Smooth muscle cell (in vitro differentiated cells): ENCODE measurements at regions not wholly inside any gene's neighbourhood (a gene's known extent, or its start where the extent isn't known, plus 50 kb on each side); places are given as distances from the start of the nearest gene placed in this dataset.

ENCODE experiments used
- DNase-seq: peaks from one replicate; lab custom pipeline; 2025; ENCODE audit not compliant: unreplicated experiment; lab: John Stamatoyannopoulos, UW
- H2AFZ ChIP-seq: fragments of 200-600 bp; sonication (generic); 2 replicates; pipeline ENCODE4 v1.6.0; 2016; ENCODE audit warnings: antibody characterized with exemption, low read depth, mild to moderate bottlenecking
- H3F3A ChIP-seq: fragments of 200-600 bp; sonication (generic); 2 replicates; pipeline ENCODE4 v1.6.0; 2017; ENCODE audit warnings: antibody characterized with exemption, low read depth
- H3K27ac ChIP-seq: fragments of 200-600 bp; sonication (generic); 2 replicates; pipeline ENCODE4 v1.5.1; 2016; ENCODE audit warnings: low read depth, mild to moderate bottlenecking
- H3K27me3 ChIP-seq: fragments of 200-600 bp; sonication (generic); 2 replicates; pipeline ENCODE4 v1.6.1; 2016; ENCODE audit warnings: low read depth, mild to moderate bottlenecking
- H3K36me3 ChIP-seq: fragments of 200-600 bp; sonication (generic); 2 replicates; pipeline ENCODE4 v1.5.1; 2016; ENCODE audit warnings: low read depth
- H3K4me1 ChIP-seq: fragments of 200-600 bp; sonication (generic); 2 replicates; pipeline ENCODE4 v1.5.1; 2016; ENCODE audit warnings: low read depth
- H3K4me2 ChIP-seq: fragments of 200-600 bp; sonication (generic); 2 replicates; pipeline ENCODE4 v1.6.0; 2016; ENCODE audit warnings: mild to moderate bottlenecking
- H3K4me3 ChIP-seq: fragments of 200-600 bp; sonication (generic); 2 replicates; pipeline ENCODE4 v1.5.1; 2016; ENCODE audit warnings: mild to moderate bottlenecking
- H3K79me2 ChIP-seq: fragments of 200-600 bp; sonication (generic); 2 replicates; pipeline ENCODE4 v1.6.0; 2016; ENCODE audit warnings: low read depth, mild to moderate bottlenecking
- H3K9ac ChIP-seq: fragments of 200-600 bp; sonication (generic); 2 replicates; pipeline ENCODE4 v1.6.0; 2016; ENCODE audit warnings: low read depth
- H3K9me3 ChIP-seq: fragments of 200-600 bp; sonication (generic); replicated peaks from 2 replicates; pipeline ENCODE4 v1.5.1; 2016; ENCODE audit warnings: low read depth
- H4K20me1 ChIP-seq: fragments of 200-600 bp; sonication (generic); 2 replicates; pipeline ENCODE4 v1.6.0; 2016; ENCODE audit warnings: low read depth
- WGBS: methylation state at CpG from one replicate; pipeline ENCODE4 v1.1.7; 2016; ENCODE audit warnings: low lambda C conversion rate; 5-methylcytosine and 5-hydroxymethylcytosine counted together
- TF ChIP-seq, protein P1 (sequence below): fragments of 200-600 bp; sonication (generic); IDR thresholded peaks from 2 replicates; pipeline ENCODE4 v1.5.1; 2017; ENCODE audit warnings: borderline replicate concordance, mild to moderate bottlenecking, antibody characterized with exemption; ENCODE audit not compliant: insufficient read depth, poor library complexity, severe bottlenecking

DNA sequence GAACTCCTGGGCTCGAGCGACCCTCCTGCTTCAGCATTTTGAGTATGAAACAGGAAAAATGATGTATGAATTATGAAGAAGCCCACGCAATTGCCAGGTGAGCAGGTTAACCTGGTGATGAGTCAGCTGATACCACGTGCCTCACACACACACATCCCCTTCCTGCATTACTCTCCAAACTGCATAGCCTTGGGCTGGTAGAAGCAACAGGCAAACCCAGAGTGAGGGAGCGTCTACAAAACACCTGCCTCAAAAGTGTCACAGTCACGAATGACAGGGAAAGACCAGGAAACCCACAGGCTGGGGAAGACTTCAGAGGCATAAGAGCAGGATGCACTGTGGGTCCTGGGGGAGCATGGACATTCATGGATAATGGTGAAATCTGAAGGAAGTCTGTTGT is 192.8 kb upstream of the IRS2 start:
- no peak overlapping the region for H3K9ac ChIP-seq
- no peak for DNase-seq
- no peaks in the 10 kb centered on the region for H3K27me3 ChIP-seq
- no peak overlapping the region for H3K4me3 ChIP-seq
- no peaks in the 10 kb centered on the region for H3F3A ChIP-seq
- WGBS: 74% methylated on average over 6 of the region's 6 CpGs
- TF ChIP-seq, protein P1, sequence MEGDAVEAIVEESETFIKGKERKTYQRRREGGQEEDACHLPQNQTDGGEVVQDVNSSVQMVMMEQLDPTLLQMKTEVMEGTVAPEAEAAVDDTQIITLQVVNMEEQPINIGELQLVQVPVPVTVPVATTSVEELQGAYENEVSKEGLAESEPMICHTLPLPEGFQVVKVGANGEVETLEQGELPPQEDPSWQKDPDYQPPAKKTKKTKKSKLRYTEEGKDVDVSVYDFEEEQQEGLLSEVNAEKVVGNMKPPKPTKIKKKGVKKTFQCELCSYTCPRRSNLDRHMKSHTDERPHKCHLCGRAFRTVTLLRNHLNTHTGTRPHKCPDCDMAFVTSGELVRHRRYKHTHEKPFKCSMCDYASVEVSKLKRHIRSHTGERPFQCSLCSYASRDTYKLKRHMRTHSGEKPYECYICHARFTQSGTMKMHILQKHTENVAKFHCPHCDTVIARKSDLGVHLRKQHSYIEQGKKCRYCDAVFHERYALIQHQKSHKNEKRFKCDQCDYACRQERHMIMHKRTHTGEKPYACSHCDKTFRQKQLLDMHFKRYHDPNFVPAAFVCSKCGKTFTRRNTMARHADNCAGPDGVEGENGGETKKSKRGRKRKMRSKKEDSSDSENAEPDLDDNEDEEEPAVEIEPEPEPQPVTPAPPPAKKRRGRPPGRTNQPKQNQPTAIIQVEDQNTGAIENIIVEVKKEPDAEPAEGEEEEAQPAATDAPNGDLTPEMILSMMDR: no peak
- H3K4me2 ChIP-seq: no peak overlapping the region
- no peaks in the 10 kb centered on the region for H3K79me2 ChIP-seq
- H2AFZ ChIP-seq: no peak overlapping the region
- no peaks in the 10 kb centered on the region for H3K36me3 ChIP-seq
- H3K27ac ChIP-seq: no peak overlapping the region
- no peaks in the 10 kb centered on the region for H4K20me1 ChIP-seq
- no peaks in the 10 kb centered on the region for H3K4me1 ChIP-seq
- no peaks in the 10 kb centered on the region for H3K9me3 ChIP-seq

DNA sequence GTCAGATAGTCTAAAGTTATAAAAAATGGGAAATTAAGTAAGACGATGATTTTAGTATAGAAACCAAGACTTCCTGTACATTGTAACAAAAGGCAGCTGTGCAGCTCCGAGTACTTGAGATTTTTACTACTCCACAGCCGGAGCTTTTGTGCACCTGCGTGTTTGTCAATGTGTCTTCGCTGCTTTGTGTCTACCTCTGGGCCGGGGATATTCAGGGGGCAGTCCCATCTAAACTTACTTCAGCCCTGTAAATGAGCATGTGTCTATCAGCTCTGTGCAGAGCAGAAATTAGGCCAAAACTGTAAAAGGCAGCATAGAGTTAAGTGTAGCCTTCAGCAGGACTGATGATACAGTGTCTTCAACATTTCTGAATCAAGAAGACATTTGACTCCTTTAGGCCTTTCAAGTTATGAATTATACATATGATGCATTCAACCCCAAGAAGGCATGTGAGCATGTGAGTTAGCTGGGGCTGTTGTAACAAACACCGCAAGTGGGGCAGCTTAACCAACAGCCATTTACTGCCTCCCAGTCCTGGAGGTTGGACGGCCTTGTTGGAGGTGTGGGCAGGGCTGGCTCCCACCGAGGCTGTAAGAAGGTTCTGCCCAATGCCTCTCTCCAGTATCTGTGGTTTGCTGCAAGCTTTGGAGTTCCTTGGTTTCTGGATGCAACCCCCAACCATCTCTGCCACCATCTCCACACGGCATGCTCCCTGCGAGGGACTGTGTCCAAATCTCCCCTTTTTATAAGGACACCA is 191.0 kb upstream of the IRS2 start:
- H2AFZ ChIP-seq: no peak overlapping the region
- H3K4me2 ChIP-seq: no peak overlapping the region
- H3K4me3 ChIP-seq: no peak overlapping the region
- TF ChIP-seq, protein P1: no peak
- DNase-seq: no peak
- WGBS: 95% methylated on average over 11 of the region's 11 CpGs
- no peaks in the 10 kb centered on the region for H3F3A ChIP-seq
- no peaks in the 10 kb centered on the region for H4K20me1 ChIP-seq
- no peak overlapping the region for H3K9ac ChIP-seq
- no peaks in the 10 kb centered on the region for H3K79me2 ChIP-seq
- no peaks in the 10 kb centered on the region for H3K36me3 ChIP-seq
- no peak overlapping the region for H3K27ac ChIP-seq
- no peaks in the 10 kb centered on the region for H3K4me1 ChIP-seq
- no peaks in the 10 kb centered on the region for H3K9me3 ChIP-seq
- no peaks in the 10 kb centered on the region for H3K27me3 ChIP-seq

DNA sequence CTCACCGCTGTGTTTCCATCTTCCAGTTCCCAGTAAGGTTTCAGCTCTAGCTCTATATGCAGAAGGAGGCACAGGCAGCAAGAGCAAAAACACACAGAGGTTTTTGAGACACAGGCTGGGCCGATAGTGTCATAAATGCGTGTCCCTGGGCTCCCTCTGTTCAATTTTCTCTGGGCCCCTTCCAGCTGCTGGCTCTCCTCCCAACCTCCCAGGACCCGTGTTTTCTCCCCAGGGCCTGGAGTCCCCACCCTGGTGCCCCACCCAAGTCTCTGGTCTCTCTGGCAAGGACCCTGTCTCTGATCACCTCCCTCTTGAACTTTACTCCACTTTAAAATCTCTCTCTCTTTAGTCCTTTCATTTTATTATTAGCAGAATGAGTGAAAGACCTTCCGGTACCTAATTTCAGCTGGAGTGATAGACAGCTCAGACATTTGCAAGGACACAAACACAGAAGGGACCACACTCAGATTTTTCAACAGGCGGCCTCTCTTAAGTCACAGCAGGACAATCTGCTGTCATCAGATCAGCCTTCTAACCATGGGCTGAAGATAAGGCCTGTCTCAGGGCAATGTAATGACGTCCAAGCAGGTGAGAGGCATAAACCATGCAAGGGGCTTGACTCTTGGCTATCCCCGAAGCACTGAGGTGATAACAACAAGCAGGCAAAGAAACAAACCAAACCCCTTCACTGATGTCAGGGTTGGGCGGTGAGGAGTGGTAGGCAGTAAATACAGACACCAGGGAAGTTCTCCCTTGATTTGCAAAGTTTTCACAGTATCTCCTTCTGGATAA is 190.0 kb upstream of the IRS2 start:
- no peaks in the 10 kb centered on the region for H3K27me3 ChIP-seq
- H3K9me3 ChIP-seq: no peaks in the 10 kb centered on the region
- H3K4me3 ChIP-seq: no peak overlapping the region
- no peaks in the 10 kb centered on the region for H4K20me1 ChIP-seq
- H2AFZ ChIP-seq: no peak overlapping the region
- H3K79me2 ChIP-seq: no peaks in the 10 kb centered on the region
- no peak overlapping the region for H3K27ac ChIP-seq
- DNase-seq: no peak
- H3K36me3 ChIP-seq: no peaks in the 10 kb centered on the region
- no peak overlapping the region for H3K4me2 ChIP-seq
- no peak overlapping the region for H3K9ac ChIP-seq
- TF ChIP-seq, protein P1: no peak
- no peaks in the 10 kb centered on the region for H3F3A ChIP-seq
- no peaks in the 10 kb centered on the region for H3K4me1 ChIP-seq
- WGBS: 88% methylated on average over 9 of the region's 9 CpGs

DNA sequence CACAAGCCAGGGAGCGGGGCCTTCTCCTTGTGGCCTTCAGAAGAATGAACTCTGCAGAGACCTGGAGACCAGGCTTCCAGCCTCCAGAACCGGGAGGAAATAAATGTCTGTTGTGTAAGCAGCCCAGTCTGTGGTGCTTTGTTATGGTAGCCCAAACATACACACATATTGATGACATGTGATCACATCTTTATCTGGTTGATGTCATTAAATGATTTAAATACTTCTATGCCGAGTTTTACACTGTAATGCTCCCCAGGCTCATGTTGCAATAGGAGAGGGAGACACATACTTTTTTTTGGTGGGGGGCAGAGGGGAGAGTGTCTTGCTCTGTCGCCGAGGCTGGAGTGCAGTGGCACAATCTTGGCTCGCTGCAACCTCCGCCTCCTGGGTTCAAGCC is 188.0 kb upstream of the IRS2 start:
- no peak overlapping the region for H3K27ac ChIP-seq
- H2AFZ ChIP-seq: no peak overlapping the region
- H3K4me1 ChIP-seq: no peaks in the 10 kb centered on the region
- H4K20me1 ChIP-seq: no peaks in the 10 kb centered on the region
- 93% methylated on average over 7 of the region's 7 CpGs for WGBS
- H3K79me2 ChIP-seq: no peaks in the 10 kb centered on the region
- H3K27me3 ChIP-seq: no peaks in the 10 kb centered on the region
- H3K36me3 ChIP-seq: no peaks in the 10 kb centered on the region
- H3K4me3 ChIP-seq: no peak overlapping the region
- peaks cover 4% of the 10 kb centered on the region for H3K9me3 ChIP-seq
- H3K9ac ChIP-seq: no peak overlapping the region
- no peaks in the 10 kb centered on the region for H3F3A ChIP-seq
- DNase-seq: no peak
- TF ChIP-seq, protein P1: no peak
- no peak overlapping the region for H3K4me2 ChIP-seq
